ENCODE measurements at regions not wholly inside any gene's neighbourhood (a gene's known extent, or its start where the extent isn't known, plus 50 kb on each side); places are given as distances from the start of the nearest gene placed in this dataset.

GRCh38 chr11:95711945-95712221 is 77.7 kb downstream of the FAM76B start:
- TF ChIP-seq POLR2AphosphoS5 (IDR thresholded peaks at IDR 0.05; ENCODE audit: low read depth, low read length) (no peak), POLR2A (IDR thresholded peaks at IDR 0.05; ENCODE audit: borderline replicate concordance, extremely low read depth, insufficient read depth, insufficient read length) (no peak), CTCF (IDR thresholded peaks at IDR 0.05 in 2 of 3, conservative IDR thresholded peaks at IDR 0.05 in 1 of 3; ENCODE audit: borderline replicate concordance in 1 of 3, insufficient read depth in 1 of 3, low read depth in 2 of 3, low read length in 2 of 3) (no peak), ZNF274 (IDR thresholded peaks at IDR 0.05; ENCODE audit: low read depth, low read length) (no peak), EZH2 (IDR thresholded peaks at IDR 0.05) (no peak), SP1 (IDR thresholded peaks at IDR 0.05; ENCODE audit: low read depth) (no peak), ATF3 (IDR thresholded peaks at IDR 0.05) (no peak), RAD21 (IDR thresholded peaks at IDR 0.05; ENCODE audit: low read depth) (no peak)

Data from HCT116 (cell line).